Neural progenitor cell (in vitro differentiated cells): ENCODE measurements at regions not wholly inside any gene's neighbourhood (a gene's known extent, or its start where the extent isn't known, plus 50 kb on each side); places are given as distances from the start of the nearest gene placed in this dataset.

ENCODE experiments used
- DNase-seq: peaks from one replicate; pipeline ENCODE4 v3.0.0-alpha.2; 2016; ENCODE audit warnings: low spot score
- H2AFZ ChIP-seq: fragments of 200-600 bp; sonication (generic); replicated peaks from 2 replicates; pipeline ENCODE4 v1.6.1; 2016; ENCODE audit warnings: antibody characterized with exemption
- H3F3A ChIP-seq: fragments of 200-600 bp; sonication (generic); 2 replicates; pipeline ENCODE4 v1.6.1; 2016; ENCODE audit warnings: antibody characterized with exemption, low read depth
- H3K27ac ChIP-seq: fragments of 200-600 bp; sonication (generic); 2 replicates; pipeline ENCODE4 v1.5.1; 2016; ENCODE audit warnings: mild to moderate bottlenecking
- H3K27me3 ChIP-seq: fragments of 200-600 bp; sonication (generic); 2 replicates; pipeline ENCODE4 v1.6.1; 2016; ENCODE audit warnings: mild to moderate bottlenecking, moderate library complexity
- H3K36me3 ChIP-seq: fragments of 200-600 bp; sonication (generic); 2 replicates; pipeline ENCODE4 v1.5.1; 2016
- H3K4me1 ChIP-seq: fragments of 200-600 bp; sonication (generic); 2 replicates; pipeline ENCODE4 v1.6.1; 2016; ENCODE audit warnings: mixed run types
- H3K4me2 ChIP-seq: fragments of 200-600 bp; sonication (generic); 2 replicates; pipeline ENCODE4 v1.6.1; 2016
- H3K4me3 ChIP-seq: fragments of 200-600 bp; sonication (generic); 2 replicates; pipeline ENCODE4 v1.5.1; 2016
- H3K79me2 ChIP-seq: fragments of 200-600 bp; sonication (generic); 2 replicates; pipeline ENCODE4 v1.6.1; 2016; ENCODE audit warnings: low read depth
- H3K9ac ChIP-seq: fragments of 200-600 bp; sonication (generic); 2 replicates; pipeline ENCODE4 v1.6.1; 2016
- H3K9me3 ChIP-seq: fragments of 200-600 bp; sonication (generic); 2 replicates; pipeline ENCODE4 v1.5.1; 2016; ENCODE audit warnings: low read depth
- H4K20me1 ChIP-seq: fragments of 200-600 bp; sonication (generic); 2 replicates; pipeline ENCODE4 v1.6.1; 2016; ENCODE audit warnings: low read depth
- H3K27ac Mint-ChIP-seq: 3 replicates; pipeline ENCODE4 v1.8.0; 2021; ENCODE audit warnings: mixed read lengths
- H3K27me3 Mint-ChIP-seq: 2 replicates; pipeline ENCODE4 v1.8.0; 2022; ENCODE audit warnings: low read depth, mild to moderate bottlenecking, inconsistent platforms, moderate library complexity, mixed read lengths; ENCODE audit not compliant: insufficient read depth
- H3K36me3 Mint-ChIP-seq: 3 replicates; pipeline ENCODE4 v1.8.0; 2021; ENCODE audit warnings: mixed read lengths
- H3K4me1 Mint-ChIP-seq: 3 replicates; pipeline ENCODE4 v1.8.0; 2021; ENCODE audit warnings: mixed read lengths
- H3K4me3 Mint-ChIP-seq: 3 replicates; pipeline ENCODE4 v1.8.0; 2021; ENCODE audit warnings: mild to moderate bottlenecking, moderate library complexity, mixed read lengths
- H3K9me3 Mint-ChIP-seq: 3 replicates; pipeline ENCODE4 v1.8.0; 2020; ENCODE audit warnings: mixed read lengths
- EZH2 ChIP-seq: fragments of 200-600 bp; sonication (generic); IDR thresholded peaks from 2 replicates; pipeline ENCODE4 v1.6.1; 2017; ENCODE audit warnings: antibody characterized with exemption, mild to moderate bottlenecking, moderate library complexity
- EZH2phosphoT487 ChIP-seq: fragments of 200-600 bp; sonication (generic); IDR thresholded peaks from 2 replicates; pipeline ENCODE4 v1.6.1; 2017; ENCODE audit warnings: antibody characterized with exemption
- TF ChIP-seq, protein P1 (sequence below): fragments of 200-600 bp; sonication (generic); IDR thresholded peaks from 2 replicates; pipeline ENCODE4 v1.5.1; 2017; ENCODE audit warnings: antibody characterized with exemption, mild to moderate bottlenecking

DNA sequence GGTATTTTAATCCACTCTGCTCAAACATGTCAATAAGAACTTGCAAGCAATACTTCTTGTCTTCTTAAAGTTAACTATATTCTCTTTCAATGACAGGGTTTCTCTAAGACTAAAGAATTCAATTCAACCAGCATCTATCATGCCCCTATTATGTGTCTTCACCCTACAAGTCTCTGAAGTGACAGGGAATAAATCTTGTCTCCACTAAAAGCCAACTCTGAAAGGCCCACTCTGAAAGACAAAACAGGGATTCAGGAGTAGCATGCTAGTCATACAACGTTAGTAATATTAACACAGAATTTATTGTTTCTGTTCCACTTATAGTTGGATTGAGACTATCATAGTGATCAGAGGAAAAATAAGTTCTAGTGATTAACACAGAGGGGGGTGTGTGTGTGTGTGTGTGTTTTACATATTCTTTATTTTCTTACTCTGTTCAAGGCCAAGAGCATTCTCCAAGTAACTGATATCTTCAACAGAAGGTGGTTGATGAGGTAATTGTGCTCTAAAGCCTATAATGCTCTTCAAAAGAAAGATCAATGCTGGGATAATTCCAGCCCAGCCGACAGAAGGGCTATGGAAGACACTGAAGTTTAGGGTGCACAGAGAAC, 122.4 kb upstream of the DCLK2 start:
- TF ChIP-seq, protein P1, sequence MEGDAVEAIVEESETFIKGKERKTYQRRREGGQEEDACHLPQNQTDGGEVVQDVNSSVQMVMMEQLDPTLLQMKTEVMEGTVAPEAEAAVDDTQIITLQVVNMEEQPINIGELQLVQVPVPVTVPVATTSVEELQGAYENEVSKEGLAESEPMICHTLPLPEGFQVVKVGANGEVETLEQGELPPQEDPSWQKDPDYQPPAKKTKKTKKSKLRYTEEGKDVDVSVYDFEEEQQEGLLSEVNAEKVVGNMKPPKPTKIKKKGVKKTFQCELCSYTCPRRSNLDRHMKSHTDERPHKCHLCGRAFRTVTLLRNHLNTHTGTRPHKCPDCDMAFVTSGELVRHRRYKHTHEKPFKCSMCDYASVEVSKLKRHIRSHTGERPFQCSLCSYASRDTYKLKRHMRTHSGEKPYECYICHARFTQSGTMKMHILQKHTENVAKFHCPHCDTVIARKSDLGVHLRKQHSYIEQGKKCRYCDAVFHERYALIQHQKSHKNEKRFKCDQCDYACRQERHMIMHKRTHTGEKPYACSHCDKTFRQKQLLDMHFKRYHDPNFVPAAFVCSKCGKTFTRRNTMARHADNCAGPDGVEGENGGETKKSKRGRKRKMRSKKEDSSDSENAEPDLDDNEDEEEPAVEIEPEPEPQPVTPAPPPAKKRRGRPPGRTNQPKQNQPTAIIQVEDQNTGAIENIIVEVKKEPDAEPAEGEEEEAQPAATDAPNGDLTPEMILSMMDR = no peak
- no peak for TF ChIP-seq EZH2phosphoT487
- no peak for TF ChIP-seq EZH2
- Histone ChIP-seq H3K27ac (no peak overlapping the region), H3K4me2 (no peak overlapping the region), H3K9me3 (no peaks in the 10 kb centered on the region), H3K27me3 (no peaks in the 10 kb centered on the region), H4K20me1 (no peaks in the 10 kb centered on the region), H3K4me3 (no peak overlapping the region), H3K79me2 (no peaks in the 10 kb centered on the region), H3F3A (no peaks in the 10 kb centered on the region), H3K9ac (no peak overlapping the region), H3K36me3 (no peaks in the 10 kb centered on the region), H2AFZ (no peak overlapping the region), H3K4me1 (peaks cover 5% of the 10 kb centered on the region)
- H3K4me1 Mint-ChIP-seq = peaks cover 18% of the 10 kb centered on the region
- H3K27me3 Mint-ChIP-seq = no peaks in the 10 kb centered on the region
- no peak for DNase-seq
- H3K9me3 Mint-ChIP-seq = peaks cover 2% of the 10 kb centered on the region
- no peaks in the 10 kb centered on the region for H3K36me3 Mint-ChIP-seq
- H3K4me3 Mint-ChIP-seq = no peak overlapping the region
- no peak overlapping the region for H3K27ac Mint-ChIP-seq

DNA sequence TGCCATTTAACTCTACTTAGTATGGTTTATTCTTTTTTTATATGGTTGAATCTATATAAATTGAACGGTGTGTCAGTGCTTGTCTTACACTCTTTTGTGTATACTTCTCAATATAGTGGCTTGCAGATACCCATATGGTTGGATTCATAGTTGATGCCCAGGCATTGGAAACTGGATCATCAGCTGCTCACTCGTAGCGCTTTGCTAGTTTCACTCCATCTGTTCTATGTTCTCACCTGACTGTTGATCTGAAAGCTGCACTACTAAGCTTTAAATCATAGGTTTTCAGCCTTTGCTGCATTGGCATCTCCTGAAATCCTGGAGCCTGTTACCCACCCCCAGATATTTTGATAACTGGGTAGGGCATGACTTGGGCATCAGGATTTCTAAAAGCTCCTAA, 121.6 kb upstream of the DCLK2 start:
- no peaks in the 10 kb centered on the region for H3K27me3 Mint-ChIP-seq
- H3K4me3 Mint-ChIP-seq = no peak overlapping the region
- Histone ChIP-seq H3K4me2 (no peak overlapping the region), H3K9me3 (no peaks in the 10 kb centered on the region), H3K79me2 (no peaks in the 10 kb centered on the region), H3K36me3 (no peaks in the 10 kb centered on the region), H3K4me1 (no peaks in the 10 kb centered on the region), H4K20me1 (no peaks in the 10 kb centered on the region), H2AFZ (no peak overlapping the region), H3K9ac (no peak overlapping the region), H3F3A (no peaks in the 10 kb centered on the region), H3K4me3 (no peak overlapping the region), H3K27me3 (no peaks in the 10 kb centered on the region), H3K27ac (no peak overlapping the region)
- no peaks in the 10 kb centered on the region for H3K36me3 Mint-ChIP-seq
- H3K27ac Mint-ChIP-seq = no peak overlapping the region
- no peak for DNase-seq
- H3K9me3 Mint-ChIP-seq = no peaks in the 10 kb centered on the region
- TF ChIP-seq EZH2 = no peak
- TF ChIP-seq, protein P1 = no peak
- no peak for TF ChIP-seq EZH2phosphoT487
- H3K4me1 Mint-ChIP-seq = peaks cover 11% of the 10 kb centered on the region

DNA sequence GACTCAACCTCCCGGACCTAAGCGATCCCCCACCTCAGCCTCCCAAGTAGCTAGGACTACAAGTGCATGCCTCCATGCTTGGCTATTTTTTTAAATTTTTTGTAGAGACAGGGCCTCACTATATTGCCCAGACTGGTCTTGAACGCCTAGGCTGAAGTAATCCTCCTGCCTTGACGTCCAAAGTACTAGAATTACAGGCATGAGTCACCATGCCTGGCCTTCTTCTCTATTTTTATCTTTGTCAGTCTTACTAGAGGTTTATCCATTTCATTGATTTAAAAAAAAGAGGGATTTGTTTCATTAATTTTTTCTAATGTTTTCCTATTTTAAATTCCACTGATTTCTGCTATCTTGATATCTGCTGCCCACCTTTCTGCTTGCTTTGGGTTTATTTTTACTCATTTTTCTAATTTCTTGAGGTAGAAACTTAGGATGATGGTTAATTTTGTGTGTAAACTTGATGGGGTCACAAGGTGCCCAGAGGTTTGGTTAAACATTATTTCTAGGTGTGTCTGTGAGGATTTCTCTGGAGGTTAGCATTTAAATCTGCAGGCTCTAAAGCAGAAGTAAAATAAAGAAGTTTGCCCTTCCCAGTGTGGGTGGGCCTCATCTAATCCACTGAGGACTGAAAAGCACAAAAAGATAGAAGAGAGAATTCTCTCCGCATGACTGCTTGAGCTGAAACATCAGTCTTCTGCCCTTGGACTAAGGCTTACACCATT, 116.2 kb upstream of the DCLK2 start:
- no peak overlapping the region for H2AFZ ChIP-seq
- H3K4me2 ChIP-seq = no peak overlapping the region
- H3K4me3 Mint-ChIP-seq = no peak overlapping the region
- H3K27ac Mint-ChIP-seq = no peak overlapping the region
- no peaks in the 10 kb centered on the region for H4K20me1 ChIP-seq
- H3K9me3 ChIP-seq = no peaks in the 10 kb centered on the region
- H3K27me3 ChIP-seq = no peaks in the 10 kb centered on the region
- H3K9ac ChIP-seq = no peak overlapping the region
- H3K9me3 Mint-ChIP-seq = no peaks in the 10 kb centered on the region
- no peak for DNase-seq
- H3K4me3 ChIP-seq = no peak overlapping the region
- H3F3A ChIP-seq = no peaks in the 10 kb centered on the region
- TF ChIP-seq, protein P1 = no peak
- TF ChIP-seq EZH2 = no peak
- TF ChIP-seq EZH2phosphoT487 = no peak
- H3K4me1 Mint-ChIP-seq = peaks cover 37% of the 10 kb centered on the region
- no peaks in the 10 kb centered on the region for H3K27me3 Mint-ChIP-seq
- no peaks in the 10 kb centered on the region for H3K36me3 ChIP-seq
- H3K36me3 Mint-ChIP-seq = no peaks in the 10 kb centered on the region
- no peaks in the 10 kb centered on the region for H3K79me2 ChIP-seq
- no peak overlapping the region for H3K27ac ChIP-seq
- no peaks in the 10 kb centered on the region for H3K4me1 ChIP-seq
